A549 (cell line): ENCODE measurements at regions not wholly inside any gene's neighbourhood (a gene's known extent, or its start where the extent isn't known, plus 50 kb on each side); places are given as distances from the start of the nearest gene placed in this dataset.

Experiments used
- ATAC-seq, 2 experiments: fragments of 200-7000 bp in 1 of 2; fragments of >200 bp in 1 of 2; cut with Nextera tagmentation in 1 of 2; cut with Tn5 transposase in 1 of 2; 3 replicates each; pipeline versions ENCODE4 v1.8.0 to v1.9.1; 2018 to 2020; ENCODE audit warnings: mild to moderate bottlenecking in 1 of 2, moderate library complexity in 1 of 2
- CTCF ChIA-PET: fragments of 300-600 bp; sonication (Branson Sonifier 250); formaldehyde crosslinking; extraction: SDS; loops from one replicate; lab custom pipeline; 2021; ENCODE audit warnings: antibody characterized with exemption, inconsistent platforms; lab: Yijun Ruan, JAX
- POLR2A ChIA-PET: fragments of 350-600 bp; formaldehyde crosslinking; extraction: SDS; loops from one replicate; lab custom pipeline; 2021; ENCODE audit warnings: antibody characterized with exemption, inconsistent platforms; lab: Yijun Ruan, JAX
- DNase-seq, 2 experiments: peaks; one replicate each; pipeline versions ENCODE4 v3.0.0 to v3.0.0-alpha.2; 2011 to 2016; ENCODE audit warnings: low read depth in 1 of 2, low spot score in 1 of 2
- FAIRE-seq: peaks from 2 replicates; lab custom pipeline; 2011; peaks lifted over from hg19 to GRCh38; lab: Jason Lieb, UNC
- H3K27ac ChIP-seq, 2 experiments: fragments of >200 bp; sonication (Bioruptor Twin); formaldehyde crosslinking; 3 replicates each; pipeline ENCODE4 v1.5.1; 2016 to 2017
- H3K4me1 ChIP-seq: fragments of >200 bp; sonication (Bioruptor Twin); formaldehyde crosslinking; 3 replicates; pipeline ENCODE4 v1.6.1; 2016
- H3K4me2 ChIP-seq: fragments of >200 bp; sonication (Bioruptor Twin); formaldehyde crosslinking; 3 replicates; pipeline ENCODE4 v1.6.1; 2016
- H3K4me3 ChIP-seq: fragments of >200 bp; sonication (Bioruptor Twin); formaldehyde crosslinking; 3 replicates; pipeline ENCODE4 v1.5.1; 2016
- H3K9me3 ChIP-seq: fragments of >200 bp; sonication (Bioruptor Twin); formaldehyde crosslinking; 3 replicates; pipeline ENCODE4 v1.6.1; 2016
- CHD2 ChIP-seq: fragments of 150-350 bp; IDR thresholded peaks from 2 replicates; pipeline ENCODE4 v1.6.1; 2014; ENCODE audit warnings: low read length; ENCODE audit not compliant: partially characterized antibody
- MAFK ChIP-seq: fragments of 450-650 bp; IDR thresholded peaks from 2 replicates; pipeline ENCODE4 v1.6.1; 2014; ENCODE audit not compliant: partially characterized antibody
- MAZ ChIP-seq: fragments of 150-350 bp; IDR thresholded peaks from 2 replicates; pipeline ENCODE4 v1.6.1; 2014; ENCODE audit warnings: antibody characterized with exemption, low read depth, low read length, borderline replicate concordance
- MYC ChIP-seq: IDR thresholded peaks from 2 replicates; pipeline ENCODE4 v1.6.1; 2012; ENCODE audit warnings: mild to moderate bottlenecking, inconsistent platforms, low read length, improper control_type of control experiment, borderline replicate concordance
- PHF8 ChIP-seq: fragments of 200-600 bp; sonication (generic); IDR thresholded peaks from 2 replicates; pipeline ENCODE4 v1.6.1; 2016; ENCODE audit warnings: low read depth, mild to moderate bottlenecking, antibody characterized with exemption, moderate library complexity, borderline replicate concordance
- RAD21 ChIP-seq, 2 experiments: fragments of >200 bp in 1 of 2; sonication (Bioruptor Twin) in 1 of 2; formaldehyde crosslinking in 1 of 2; IDR thresholded peaks in 1 of 2; conservative IDR thresholded peaks in 1 of 2; 2 replicates in 1 of 2; 3 replicates in 1 of 2; pipeline ENCODE4 v1.6.1; 2012 to 2018; ENCODE audit warnings: inconsistent platforms in 1 of 2
- RFX5 ChIP-seq: fragments of 450-650 bp; IDR thresholded peaks from 2 replicates; pipeline ENCODE4 v1.7.1; 2014; ENCODE audit warnings: antibody characterized with exemption, mild to moderate bottlenecking, moderate library complexity
- SMC3 ChIP-seq: fragments of >200 bp; sonication (Bioruptor Twin); formaldehyde crosslinking; IDR thresholded peaks from 3 replicates; pipeline ENCODE4 v1.6.1; 2018; ENCODE audit warnings: inconsistent platforms
- ZFP36 ChIP-seq: fragments of 450-650 bp; IDR thresholded peaks from 2 replicates; pipeline ENCODE4 v1.6.1; 2014; ENCODE audit warnings: borderline replicate concordance; ENCODE audit not compliant: partially characterized antibody
- ZNF302 ChIP-seq: fragments of 250-450 bp; sonication (Bioruptor Pico); IDR thresholded peaks from 2 replicates; pipeline ENCODE4 v1.9.0; 2021; ENCODE audit warnings: inconsistent platforms, mild to moderate bottlenecking, moderate library complexity
- ZSCAN20 ChIP-seq: fragments of 250-450 bp; sonication (Bioruptor Pico); IDR thresholded peaks from 2 replicates; pipeline ENCODE4 v1.8.0; 2022; ENCODE audit warnings: mild to moderate bottlenecking, moderate library complexity
- WGBS: methylation state at CpG from one replicate; pipeline ENCODE4 v1.1.6; 2017; ENCODE audit errors: missing lambda C conversion rate; 5-methylcytosine and 5-hydroxymethylcytosine counted together
- TF ChIP-seq, protein P1 (sequence below): fragments of >200 bp; sonication (Bioruptor Twin); formaldehyde crosslinking; IDR thresholded peaks from 3 replicates; pipeline ENCODE4 v1.5.1; 2016
- TF ChIP-seq, protein P2 (sequence below): IDR thresholded peaks from 2 replicates; pipeline ENCODE4 v1.6.1; 2012

DNA sequence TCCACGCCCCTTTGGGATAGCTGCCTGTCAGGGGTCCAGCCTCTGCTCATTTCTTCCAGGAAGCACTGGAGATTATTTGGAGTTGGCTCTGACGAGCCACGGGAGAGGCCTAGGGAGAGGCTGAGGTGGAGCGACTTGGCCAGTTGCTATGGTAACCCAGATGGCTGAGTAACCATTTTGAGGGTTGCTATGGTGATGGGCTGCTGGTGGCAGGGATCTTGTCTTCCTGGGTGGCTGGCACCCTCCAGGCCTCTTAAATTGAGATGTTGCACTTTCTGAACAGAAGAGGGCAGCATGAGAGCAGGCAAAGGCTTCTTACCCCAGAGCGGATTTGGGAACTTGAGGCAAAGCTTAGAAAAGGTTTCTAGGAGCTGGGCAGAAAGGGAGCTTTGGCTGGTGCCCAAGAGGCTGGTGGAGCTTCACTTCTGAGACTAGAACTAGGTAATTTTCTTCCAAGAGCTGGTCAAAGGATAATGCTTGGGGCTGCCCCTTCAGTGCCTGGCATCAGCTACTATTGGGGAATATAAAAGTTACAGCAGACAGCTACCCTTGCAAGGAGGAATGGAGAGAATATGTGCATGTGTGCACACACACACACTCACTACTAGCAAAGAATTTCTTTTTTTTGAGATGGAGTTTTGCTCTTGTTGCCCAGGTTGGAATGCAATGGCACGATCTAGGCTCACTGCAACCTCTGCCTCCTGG, 72.5 kb downstream of the NDUFS5 start:
- CTCF ChIA-PET, result interaction anchor here (0.6 to 4.9 kb wide), 78 partner anchors 10 to 622 kb away, joined by 3 to 60 read pairs (median 4); partner anchors contain the start of gene MACF1

DNA sequence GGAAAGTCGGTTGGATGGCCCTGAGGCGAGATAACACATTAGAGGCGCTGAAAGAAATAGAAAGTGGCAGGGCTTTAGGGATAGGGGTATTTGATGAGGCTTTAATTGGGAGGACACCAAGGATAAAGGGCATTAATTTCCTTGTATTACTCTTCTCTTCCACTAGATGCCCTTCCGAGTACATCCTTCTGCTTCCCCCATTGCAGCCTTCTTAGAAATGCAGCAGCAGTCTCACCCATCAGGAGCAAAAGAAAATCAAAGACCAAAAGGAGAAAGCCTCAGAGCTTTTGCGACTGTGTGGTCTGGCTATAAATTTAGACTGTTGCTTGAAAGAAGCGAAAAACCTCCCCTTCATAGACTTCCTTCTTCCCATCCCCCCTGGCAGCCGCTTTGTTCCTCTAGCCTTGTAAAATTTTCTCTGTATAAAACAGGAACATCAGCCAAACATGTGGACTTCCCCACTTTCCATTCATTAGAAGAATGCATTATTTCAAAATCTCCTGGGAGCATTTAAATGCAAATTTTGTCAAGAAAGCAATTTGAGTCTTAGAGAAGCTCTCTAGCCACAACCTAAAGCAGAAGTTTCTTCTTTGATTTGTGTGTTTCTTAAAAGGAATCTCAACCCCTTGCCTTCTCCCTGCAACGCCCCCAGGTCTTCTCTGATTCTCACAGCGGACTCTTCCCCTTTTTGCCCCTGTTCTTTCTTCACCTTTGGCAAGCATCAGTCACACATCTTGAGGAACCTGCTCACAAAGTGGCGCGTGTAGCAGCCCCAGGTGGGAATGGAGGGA, 76.6 kb downstream of the NDUFS5 start:
- peak overlapping the region; percentile 86 for H3K4me2 ChIP-seq
- WGBS, result 25% methylated on average over 11 of the region's 11 CpGs
- CTCF ChIA-PET, result interaction anchor here (0.6 to 3.5 kb wide), 18 partner anchors 8 to 385 kb away, joined by 3 to 40 read pairs (median 4); no protein-coding TSS in a partner anchor
- TF ChIP-seq RAD21 (conservative IDR thresholded peaks at IDR 0.05 in 1 of 2, IDR thresholded peaks at IDR 0.05 in 1 of 2) (peak; percentile 89 to 93), PHF8 (no peak), SMC3 (peak; percentile 80)
- TF ChIP-seq, protein P1, sequence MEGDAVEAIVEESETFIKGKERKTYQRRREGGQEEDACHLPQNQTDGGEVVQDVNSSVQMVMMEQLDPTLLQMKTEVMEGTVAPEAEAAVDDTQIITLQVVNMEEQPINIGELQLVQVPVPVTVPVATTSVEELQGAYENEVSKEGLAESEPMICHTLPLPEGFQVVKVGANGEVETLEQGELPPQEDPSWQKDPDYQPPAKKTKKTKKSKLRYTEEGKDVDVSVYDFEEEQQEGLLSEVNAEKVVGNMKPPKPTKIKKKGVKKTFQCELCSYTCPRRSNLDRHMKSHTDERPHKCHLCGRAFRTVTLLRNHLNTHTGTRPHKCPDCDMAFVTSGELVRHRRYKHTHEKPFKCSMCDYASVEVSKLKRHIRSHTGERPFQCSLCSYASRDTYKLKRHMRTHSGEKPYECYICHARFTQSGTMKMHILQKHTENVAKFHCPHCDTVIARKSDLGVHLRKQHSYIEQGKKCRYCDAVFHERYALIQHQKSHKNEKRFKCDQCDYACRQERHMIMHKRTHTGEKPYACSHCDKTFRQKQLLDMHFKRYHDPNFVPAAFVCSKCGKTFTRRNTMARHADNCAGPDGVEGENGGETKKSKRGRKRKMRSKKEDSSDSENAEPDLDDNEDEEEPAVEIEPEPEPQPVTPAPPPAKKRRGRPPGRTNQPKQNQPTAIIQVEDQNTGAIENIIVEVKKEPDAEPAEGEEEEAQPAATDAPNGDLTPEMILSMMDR, result peak; percentile 80
- no peaks in the 10 kb centered on the region for H3K9me3 ChIP-seq
- POLR2A ChIA-PET, result no interaction called here
- peak overlapping the region; percentile 84 to 99 for H3K27ac ChIP-seq
- ATAC-seq (peak; percentile 38 to 67; a peak in 3 of 6 replicates), DNase-seq (peak; percentile 67), FAIRE-seq (no peak)
- H3K4me3 ChIP-seq, result no peak overlapping the region
- H3K4me1 ChIP-seq, result peaks cover 38% of the 10 kb centered on the region

More for the DNA sequence above, 72.5 kb downstream of the NDUFS5 start:
- 17% methylated on average over 5 of the region's 6 CpGs for WGBS
- FAIRE-seq, result no peak
- peaks cover 17% of the 10 kb centered on the region for H3K4me1 ChIP-seq
- peak; percentile 82 to 87 for ATAC-seq
- H3K27ac ChIP-seq, result peak overlapping the region in 1 of 2 experiments; percentile 38; a peak in 1 of 6 replicates
- peak; percentile 76 for TF ChIP-seq SMC3
- peak; percentile 38; the same call in 1 of the 2 replicates for TF ChIP-seq RFX5
- TF ChIP-seq MYC, result no peak
- TF ChIP-seq RAD21 (conservative IDR thresholded peaks at IDR 0.05 in 1 of 2, IDR thresholded peaks at IDR 0.05 in 1 of 2), result peak; percentile 85 to 92
- TF ChIP-seq ZSCAN20 (CRISPR knock-in tag), result no peak
- TF ChIP-seq ZFP36, result no peak
- no peak for TF ChIP-seq CHD2
- no peak for TF ChIP-seq ZNF302
- TF ChIP-seq, protein P1, result peak; percentile 76
- peak overlapping the region; percentile 51; the same call in 1 of the 3 replicates for H3K4me2 ChIP-seq
- no peaks in the 10 kb centered on the region for H3K9me3 ChIP-seq
- POLR2A ChIA-PET, result no interaction called here
- H3K4me3 ChIP-seq, result no peak overlapping the region
- DNase-seq, result peak; percentile 93

DNA sequence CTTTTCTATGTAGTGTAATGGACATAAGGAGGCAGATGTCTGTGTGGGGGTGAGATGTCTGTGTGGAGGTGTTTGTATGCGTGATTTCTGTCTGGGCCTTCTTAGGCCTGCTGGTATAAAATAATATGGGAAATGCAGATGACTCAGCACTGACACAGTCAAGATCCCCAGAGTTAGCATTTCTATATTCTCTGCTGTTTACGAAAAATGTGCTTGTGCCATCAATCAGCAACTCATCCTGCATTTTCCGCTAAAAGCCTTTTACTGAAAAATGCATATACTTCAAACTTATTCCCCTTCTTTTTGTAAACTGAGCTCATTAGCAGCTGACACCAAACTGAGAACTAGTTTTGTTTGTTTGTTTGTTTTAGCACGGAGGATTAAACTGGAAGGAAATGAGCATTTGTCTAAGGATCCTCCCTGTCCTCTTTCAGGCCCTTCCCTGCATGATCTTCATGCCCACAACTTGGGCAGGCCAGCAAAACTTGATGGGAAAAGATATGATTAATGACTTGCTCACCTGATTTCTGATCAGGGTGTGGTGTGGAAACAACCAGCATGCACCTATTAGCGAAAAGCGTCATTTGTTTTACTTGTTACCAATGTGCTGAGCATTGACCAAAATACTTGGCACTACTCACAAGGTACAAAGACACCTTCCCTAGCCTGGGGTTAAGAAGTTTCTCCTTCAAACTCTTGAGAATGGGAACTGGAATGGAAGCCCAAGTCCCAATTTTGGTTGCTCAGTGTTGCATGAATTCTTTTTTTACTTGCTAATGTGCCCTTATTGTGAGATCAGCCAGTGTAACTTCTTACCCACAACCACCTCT, 77.4 kb downstream of the NDUFS5 start:
- no peaks in the 10 kb centered on the region for H3K9me3 ChIP-seq
- DNase-seq (no peak), FAIRE-seq (no peak), ATAC-seq (no peak)
- ChIA-PET POLR2A (interaction anchor here (0.7 kb wide), 1 partner anchor 88 kb away, joined by 3 read pairs; no protein-coding TSS in a partner anchor), CTCF (interaction anchor here (0.7 to 3.5 kb wide), 11 partner anchors 10 to 307 kb away, joined by 3 to 40 read pairs (median 5); partner anchors contain the start of gene MACF1)
- peak overlapping the region; percentile 84 to 99 for H3K27ac ChIP-seq
- H3K4me3 ChIP-seq, result no peak overlapping the region
- TF ChIP-seq MAZ (no peak), MAFK (peak; percentile 62)
- TF ChIP-seq, protein P2, sequence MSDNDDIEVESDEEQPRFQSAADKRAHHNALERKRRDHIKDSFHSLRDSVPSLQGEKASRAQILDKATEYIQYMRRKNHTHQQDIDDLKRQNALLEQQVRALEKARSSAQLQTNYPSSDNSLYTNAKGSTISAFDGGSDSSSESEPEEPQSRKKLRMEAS, result 0 out of 2 replicates have a peak, but pooled peaks have one; percentile 20
- peaks cover 41% of the 10 kb centered on the region for H3K4me1 ChIP-seq
- WGBS, result 50% methylated on average over 6 of the region's 6 CpGs
- peak overlapping the region; percentile 86 for H3K4me2 ChIP-seq
